ENCODE measurements at regions not wholly inside any gene's neighbourhood (a gene's known extent, or its start where the extent isn't known, plus 50 kb on each side); places are given as distances from the start of the nearest gene placed in this dataset.

GRCh38 chr9:79023134-79023580 lies 548.6 kb upstream of the TLE4 start:
- H3K9me3 Mint-ChIP-seq = peaks cover 5% of the 10 kb centered on the region
- DNase-seq (ENCODE audit: low read depth, low spot score) = no peak
- no peak overlapping the region for H3K4me3 Mint-ChIP-seq
- H3K4me1 Mint-ChIP-seq = no peaks in the 10 kb centered on the region
- H3K36me3 Mint-ChIP-seq (ENCODE audit: low read depth) = no peaks in the 10 kb centered on the region
- no peak overlapping the region for H3K27ac Mint-ChIP-seq (ENCODE audit: unreplicated experiment)
- no peak for TF ChIP-seq CTCF (conservative IDR thresholded peaks at IDR 0.05)
- no peaks in the 10 kb centered on the region for H3K27me3 Mint-ChIP-seq (ENCODE audit: low read depth)

GRCh38 chr9:79026316-79026715 lies 545.4 kb upstream of the TLE4 start:
- no peaks in the 10 kb centered on the region for H3K27me3 Mint-ChIP-seq (ENCODE audit: low read depth)
- no peaks in the 10 kb centered on the region for H3K4me1 Mint-ChIP-seq
- DNase-seq (ENCODE audit: low read depth, low spot score) = no peak
- TF ChIP-seq CTCF (conservative IDR thresholded peaks at IDR 0.05) = no peak
- no peak overlapping the region for H3K27ac Mint-ChIP-seq (ENCODE audit: unreplicated experiment)
- H3K36me3 Mint-ChIP-seq (ENCODE audit: low read depth) = no peaks in the 10 kb centered on the region
- H3K4me3 Mint-ChIP-seq = no peak overlapping the region
- no peaks in the 10 kb centered on the region for H3K9me3 Mint-ChIP-seq

GRCh38 chr9:79028101-79028500 lies 543.7 kb upstream of the TLE4 start:
- no peaks in the 10 kb centered on the region for H3K27me3 Mint-ChIP-seq (ENCODE audit: low read depth)
- TF ChIP-seq CTCF (conservative IDR thresholded peaks at IDR 0.05) = no peak
- no peaks in the 10 kb centered on the region for H3K9me3 Mint-ChIP-seq
- H3K27ac Mint-ChIP-seq (ENCODE audit: unreplicated experiment) = no peak overlapping the region
- H3K4me3 Mint-ChIP-seq = no peak overlapping the region
- H3K36me3 Mint-ChIP-seq (ENCODE audit: low read depth) = no peaks in the 10 kb centered on the region
- no peak for DNase-seq (ENCODE audit: low read depth, low spot score)
- H3K4me1 Mint-ChIP-seq = no peaks in the 10 kb centered on the region

- Mint-ChIP-seq H3K9me3 (peaks cover 2% of the 10 kb centered on the region), H3K27me3 (ENCODE audit: low read depth) (no peaks in the 10 kb centered on the region), H3K4me3 (no peak overlapping the region), H3K4me1 (no peaks in the 10 kb centered on the region), H3K36me3 (ENCODE audit: low read depth) (no peaks in the 10 kb centered on the region), H3K27ac (ENCODE audit: unreplicated experiment) (no peak overlapping the region)
- no peak for DNase-seq (ENCODE audit: low read depth, low spot score)
- no peak for TF ChIP-seq CTCF (conservative IDR thresholded peaks at IDR 0.05)
These were observed 537.2 kb upstream of the TLE4 start for GRCh38 chr9:79034583-79034982.

GRCh38 chr9:79037338-79037737 lies 534.4 kb upstream of the TLE4 start:
- H3K36me3 Mint-ChIP-seq (ENCODE audit: low read depth) = no peaks in the 10 kb centered on the region
- DNase-seq (ENCODE audit: low read depth, low spot score) = no peak
- TF ChIP-seq CTCF (conservative IDR thresholded peaks at IDR 0.05) = no peak
- no peaks in the 10 kb centered on the region for H3K27me3 Mint-ChIP-seq (ENCODE audit: low read depth)
- no peak overlapping the region for H3K4me3 Mint-ChIP-seq
- peaks cover 2% of the 10 kb centered on the region for H3K9me3 Mint-ChIP-seq
- H3K4me1 Mint-ChIP-seq = no peaks in the 10 kb centered on the region
- no peak overlapping the region for H3K27ac Mint-ChIP-seq (ENCODE audit: unreplicated experiment)

GRCh38 chr9:79040671-79041070 lies 531.1 kb upstream of the TLE4 start:
- no peak for TF ChIP-seq CTCF (conservative IDR thresholded peaks at IDR 0.05)
- peaks cover 7% of the 10 kb centered on the region for H3K4me1 Mint-ChIP-seq
- H3K36me3 Mint-ChIP-seq (ENCODE audit: low read depth) = no peaks in the 10 kb centered on the region
- peaks cover 3% of the 10 kb centered on the region for H3K9me3 Mint-ChIP-seq
- no peaks in the 10 kb centered on the region for H3K27me3 Mint-ChIP-seq (ENCODE audit: low read depth)
- H3K27ac Mint-ChIP-seq (ENCODE audit: unreplicated experiment) = no peak overlapping the region
- H3K4me3 Mint-ChIP-seq = no peak overlapping the region
- no peak for DNase-seq (ENCODE audit: low read depth, low spot score)

Data from neural crest cell (in vitro differentiated cells).